Lower leg skin (tissue), 3 donors: ENCODE measurements at regions not wholly inside any gene's neighbourhood (a gene's known extent, or its start where the extent isn't known, plus 50 kb on each side); places are given as distances from the start of the nearest gene placed in this dataset.

Experiments used
- POLR2A ChIP-seq, 2 donors: fragments of 450-650 bp; IDR thresholded peaks; one replicate each; pipeline ENCODE4 v1.6.1; 2016 to 2017; ENCODE audit warnings: antibody characterized with exemption in 2 of 2, mild to moderate bottlenecking in 1 of 2, moderate library complexity in 1 of 2
- TF ChIP-seq, protein P1 (sequence below), 3 donors: fragments of 450-650 bp; IDR thresholded peaks; one replicate each; pipeline ENCODE4 v1.5.1; 2016; ENCODE audit warnings: antibody characterized with exemption in 3 of 3, mild to moderate bottlenecking in 3 of 3, moderate library complexity in 2 of 3

DNA sequence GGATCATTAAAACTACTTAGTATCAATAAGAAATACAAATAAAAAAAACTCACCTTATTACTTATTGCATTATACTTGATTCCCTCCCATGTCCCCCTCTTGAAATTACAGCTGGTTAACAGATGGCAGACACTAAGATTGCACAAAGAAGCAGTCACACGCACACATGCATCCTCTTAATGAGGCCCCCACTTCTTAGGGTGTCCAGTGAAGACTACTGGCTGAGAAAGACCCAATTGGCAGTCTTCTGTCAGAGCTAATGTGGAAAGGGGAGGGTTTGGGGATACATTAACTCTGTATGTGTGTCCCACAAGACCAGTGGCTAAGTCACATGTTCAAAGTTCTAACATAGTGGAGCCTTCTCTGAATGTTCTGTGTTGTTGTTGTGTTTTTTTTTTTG lies 210.7 kb downstream of the MTX2 start:
- TF ChIP-seq, protein P1, sequence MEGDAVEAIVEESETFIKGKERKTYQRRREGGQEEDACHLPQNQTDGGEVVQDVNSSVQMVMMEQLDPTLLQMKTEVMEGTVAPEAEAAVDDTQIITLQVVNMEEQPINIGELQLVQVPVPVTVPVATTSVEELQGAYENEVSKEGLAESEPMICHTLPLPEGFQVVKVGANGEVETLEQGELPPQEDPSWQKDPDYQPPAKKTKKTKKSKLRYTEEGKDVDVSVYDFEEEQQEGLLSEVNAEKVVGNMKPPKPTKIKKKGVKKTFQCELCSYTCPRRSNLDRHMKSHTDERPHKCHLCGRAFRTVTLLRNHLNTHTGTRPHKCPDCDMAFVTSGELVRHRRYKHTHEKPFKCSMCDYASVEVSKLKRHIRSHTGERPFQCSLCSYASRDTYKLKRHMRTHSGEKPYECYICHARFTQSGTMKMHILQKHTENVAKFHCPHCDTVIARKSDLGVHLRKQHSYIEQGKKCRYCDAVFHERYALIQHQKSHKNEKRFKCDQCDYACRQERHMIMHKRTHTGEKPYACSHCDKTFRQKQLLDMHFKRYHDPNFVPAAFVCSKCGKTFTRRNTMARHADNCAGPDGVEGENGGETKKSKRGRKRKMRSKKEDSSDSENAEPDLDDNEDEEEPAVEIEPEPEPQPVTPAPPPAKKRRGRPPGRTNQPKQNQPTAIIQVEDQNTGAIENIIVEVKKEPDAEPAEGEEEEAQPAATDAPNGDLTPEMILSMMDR (IDR thresholded peaks at IDR 0.05): no peak
- TF ChIP-seq POLR2A (IDR thresholded peaks at IDR 0.05): no peak
